HG03025 (cell line): ENCODE measurements at regions not wholly inside any gene's neighbourhood (a gene's known extent, or its start where the extent isn't known, plus 50 kb on each side); places are given as distances from the start of the nearest gene placed in this dataset.

ENCODE experiments used
- ATAC-seq: cut with Tn5 transposase; IDR thresholded peaks from one replicate; pipeline ENCODE4 v1.9.1; 2021; ENCODE audit warnings: mild to moderate bottlenecking, moderate library complexity; ENCODE audit not compliant: unreplicated experiment, low FRiP score

DNA sequence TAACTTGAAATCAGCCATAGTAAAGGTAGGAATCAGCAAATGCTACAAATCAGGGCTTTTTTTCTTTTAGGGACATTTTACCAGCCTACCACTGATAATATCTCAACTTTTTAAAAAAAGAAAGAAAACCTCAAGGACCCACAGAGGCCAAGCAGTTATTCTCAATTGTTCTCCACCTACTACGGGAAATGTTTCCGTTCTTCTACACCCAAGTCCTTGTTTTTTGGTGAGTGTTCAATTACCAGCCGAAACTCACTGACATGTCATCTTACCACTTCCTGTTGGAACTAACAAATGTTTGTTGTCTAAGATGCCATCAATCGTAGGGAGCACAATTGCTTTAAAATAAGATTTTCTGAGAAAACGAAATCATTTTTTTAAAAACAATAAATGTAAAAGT is 50.2 kb upstream of the CDK1 start:
- no peak for ATAC-seq

DNA sequence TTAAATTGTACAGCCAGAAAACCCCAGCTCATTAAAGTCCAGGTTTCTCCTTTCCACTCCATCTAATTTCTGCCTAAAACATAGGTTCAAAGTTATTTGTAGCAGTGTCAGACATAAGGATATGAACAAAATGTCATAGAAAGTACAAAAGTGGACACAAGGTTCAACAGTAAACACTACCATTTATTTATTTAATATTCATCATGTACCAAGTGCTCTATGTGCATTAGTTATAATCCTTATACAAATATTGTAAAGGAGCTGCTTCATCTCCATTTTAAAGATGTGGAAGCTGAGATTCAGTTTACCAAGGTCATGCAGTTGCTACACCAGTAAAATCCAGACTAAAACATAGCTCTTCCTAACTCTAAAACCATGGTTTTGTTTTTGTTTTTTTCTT is 52.0 kb upstream of the CDK1 start:
- no peak for ATAC-seq

DNA sequence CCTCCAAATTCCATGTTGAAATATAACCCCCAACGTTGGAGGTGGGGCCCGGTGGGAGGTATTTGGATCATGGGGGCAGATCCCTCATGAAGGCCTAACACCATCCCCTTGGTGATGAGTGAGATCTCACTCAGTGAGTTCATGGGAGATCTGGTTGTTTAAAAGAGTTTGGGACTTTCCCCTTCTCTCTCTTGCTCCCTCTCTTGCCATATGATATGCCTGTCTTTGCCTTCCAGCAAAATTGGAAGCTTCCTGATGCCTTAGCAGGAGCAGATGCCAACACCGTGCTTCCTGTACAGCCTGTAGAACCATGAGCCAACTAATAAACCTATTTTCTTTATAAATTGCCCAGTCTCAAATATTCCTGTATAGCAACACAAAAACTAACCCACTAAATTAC is 55.7 kb upstream of the CDK1 start:
- no peak for ATAC-seq

DNA sequence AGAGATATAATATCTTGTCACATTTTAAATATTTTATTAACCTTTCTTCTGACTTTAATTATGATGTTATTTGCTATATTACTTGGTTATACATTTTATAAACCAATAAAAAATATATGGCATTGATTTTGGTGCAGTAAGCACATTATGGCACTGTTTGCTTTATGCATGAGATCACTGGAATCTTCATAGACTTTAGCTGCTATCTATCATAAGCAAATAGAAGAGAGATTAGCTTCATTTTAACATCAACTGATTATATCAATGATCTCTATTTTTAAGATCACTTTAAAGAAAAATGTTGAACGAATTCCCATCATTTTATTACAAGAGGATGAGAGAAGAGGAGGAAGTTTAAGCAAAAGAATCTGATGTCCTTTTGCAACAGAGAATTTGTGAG is 58.6 kb upstream of the CDK1 start:
- no peak for ATAC-seq

DNA sequence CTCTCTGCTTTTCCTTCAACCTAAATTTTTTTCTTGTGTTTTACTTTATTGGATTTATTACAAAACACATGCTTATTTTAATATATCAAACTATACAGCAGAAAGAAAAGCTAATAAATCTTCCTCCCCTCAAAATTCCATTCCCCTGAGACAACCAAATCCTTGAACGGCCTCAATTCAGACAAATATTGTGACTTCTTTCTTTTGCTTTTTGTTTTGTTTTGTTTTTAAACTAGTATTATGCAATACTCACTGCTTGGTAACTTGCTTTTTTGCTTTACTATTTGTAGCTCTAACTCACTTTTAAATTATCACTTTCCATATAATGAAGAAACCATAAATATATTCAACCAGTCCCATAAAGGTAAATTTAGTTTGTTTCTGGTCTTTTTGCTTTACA is 59.4 kb upstream of the CDK1 start:
- ATAC-seq, result no peak

DNA sequence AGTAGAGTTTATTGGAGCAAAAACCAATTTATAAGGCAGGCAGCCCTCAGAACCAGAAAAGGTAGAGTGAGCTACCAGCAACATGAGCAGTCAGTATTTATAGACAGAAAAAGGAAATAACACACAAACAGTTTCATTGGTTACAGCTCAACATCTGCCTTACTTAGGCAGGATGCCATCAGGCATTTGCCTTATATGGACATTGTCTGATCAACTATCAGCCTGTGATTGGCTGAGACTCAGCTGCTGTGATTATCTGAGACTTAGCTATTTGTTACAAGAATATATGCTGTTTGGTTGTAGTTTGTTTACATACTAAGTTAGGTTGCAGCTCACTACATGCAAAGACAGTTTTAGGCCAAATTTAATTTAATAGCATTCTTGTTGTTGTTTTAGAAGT is 60.4 kb upstream of the CDK1 start:
- ATAC-seq, result peak; percentile 74

DNA sequence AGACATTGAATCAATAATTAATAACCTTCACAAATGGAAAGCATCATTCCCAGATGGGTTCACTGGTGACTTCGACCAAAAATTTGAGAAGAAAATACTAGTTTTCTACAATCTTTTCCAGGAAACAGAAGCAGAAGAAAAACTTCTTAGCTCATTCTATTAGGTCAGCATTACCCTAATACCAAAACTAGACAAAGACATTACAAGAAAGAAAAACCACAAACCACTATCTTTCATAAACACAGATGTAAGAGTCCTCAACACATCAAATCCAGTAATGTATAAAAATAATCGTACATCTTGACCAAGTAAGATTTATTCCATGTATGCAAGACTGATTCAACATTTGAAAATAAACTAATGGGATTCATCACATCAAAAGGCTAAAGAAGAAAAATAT is 64.0 kb upstream of the CDK1 start:
- ATAC-seq, result no peak

DNA sequence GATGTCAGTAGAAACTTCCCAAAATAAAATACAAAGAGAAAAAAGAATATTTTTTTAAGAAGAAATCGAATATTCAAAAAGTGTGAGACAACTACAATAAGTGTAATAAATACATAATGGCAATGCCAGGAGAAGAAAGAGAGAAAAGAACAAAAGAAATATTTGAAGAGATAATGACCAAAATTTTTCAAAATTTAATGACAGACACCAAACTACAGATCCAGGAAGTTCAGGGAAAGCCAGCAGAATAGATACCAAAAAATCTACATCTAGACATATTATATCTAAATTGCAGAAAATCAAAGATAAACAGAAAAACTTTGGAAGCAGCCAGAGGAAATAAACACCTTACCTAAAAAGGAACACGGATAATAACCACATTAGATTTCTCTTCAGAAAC is 66.8 kb upstream of the CDK1 start:
- no peak for ATAC-seq

DNA sequence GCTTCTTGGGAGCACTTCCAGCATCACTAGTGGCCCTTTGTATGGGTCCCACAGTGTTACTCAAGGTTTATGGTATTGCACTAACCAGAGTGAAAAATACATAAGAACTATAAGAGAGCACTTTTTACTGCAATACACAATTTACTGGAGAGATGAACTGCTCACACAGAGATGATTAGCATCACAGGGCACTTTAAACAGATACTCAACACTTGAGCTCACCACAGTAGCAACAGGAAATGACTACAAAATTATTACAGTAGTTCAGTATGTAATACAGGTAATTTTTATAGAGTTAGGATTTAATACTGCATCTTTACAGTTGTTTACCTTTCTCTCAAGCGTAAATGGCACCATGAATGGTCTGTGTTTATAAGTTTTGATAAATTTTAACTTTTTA is 68.2 kb upstream of the CDK1 start:
- no peak for ATAC-seq

DNA sequence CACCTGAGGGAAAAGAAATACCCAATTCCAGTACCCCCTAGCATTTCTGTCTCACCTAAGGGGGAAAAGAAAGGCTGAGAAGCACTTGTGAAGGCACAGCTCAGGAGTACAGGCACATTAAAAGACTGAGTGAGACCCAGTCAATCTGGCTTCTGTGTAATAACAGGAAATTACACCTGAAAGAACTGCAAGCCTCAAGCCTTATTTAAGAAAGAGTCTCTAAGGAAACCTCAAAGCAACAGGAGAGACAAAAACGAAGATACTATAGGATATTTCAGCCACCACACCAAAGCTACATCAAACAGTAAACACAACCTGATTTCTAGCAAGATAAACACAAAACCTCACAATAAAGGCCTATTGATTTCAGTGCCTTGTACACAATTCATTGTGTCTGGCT is 69.6 kb upstream of the CDK1 start:
- ATAC-seq, result no peak

DNA sequence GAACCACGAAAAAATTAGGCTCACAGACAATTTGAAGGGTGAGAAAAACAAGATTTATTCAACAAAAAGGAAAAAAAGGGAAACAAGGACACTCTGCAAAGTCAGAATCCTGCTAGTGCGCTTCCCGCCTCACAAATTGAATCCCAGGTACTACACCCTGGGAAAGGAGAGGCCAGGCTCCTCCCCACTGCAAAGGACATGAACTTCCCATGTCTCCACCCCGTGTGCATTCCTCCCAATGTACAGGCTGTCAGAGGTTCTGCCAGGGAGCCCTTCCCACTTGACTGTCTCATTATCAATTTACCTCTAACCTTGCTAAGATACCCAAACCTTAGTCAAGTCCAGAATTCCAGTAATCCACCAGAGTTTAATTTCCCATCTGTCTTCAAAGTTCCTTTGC is 70.4 kb upstream of the CDK1 start:
- ATAC-seq, result no peak

DNA sequence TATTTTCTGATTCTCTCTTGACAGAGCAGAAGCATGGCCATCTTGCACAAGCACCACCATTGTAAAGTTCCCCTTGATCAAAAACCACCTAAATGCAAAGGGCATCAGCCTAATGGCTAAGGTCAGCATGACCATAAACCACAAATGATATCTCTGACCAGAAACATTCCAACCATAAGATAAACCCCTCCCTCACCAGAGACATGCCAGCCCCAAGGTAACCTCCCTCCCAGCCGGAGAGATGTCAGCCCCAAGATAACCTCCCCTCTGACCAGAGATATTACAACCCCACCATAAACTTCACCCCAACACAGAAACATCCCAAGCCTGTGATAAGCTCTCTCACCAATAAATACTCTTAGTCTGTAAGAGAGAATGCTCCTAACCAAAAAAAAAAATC is 72.1 kb upstream of the CDK1 start:
- no peak for ATAC-seq

DNA sequence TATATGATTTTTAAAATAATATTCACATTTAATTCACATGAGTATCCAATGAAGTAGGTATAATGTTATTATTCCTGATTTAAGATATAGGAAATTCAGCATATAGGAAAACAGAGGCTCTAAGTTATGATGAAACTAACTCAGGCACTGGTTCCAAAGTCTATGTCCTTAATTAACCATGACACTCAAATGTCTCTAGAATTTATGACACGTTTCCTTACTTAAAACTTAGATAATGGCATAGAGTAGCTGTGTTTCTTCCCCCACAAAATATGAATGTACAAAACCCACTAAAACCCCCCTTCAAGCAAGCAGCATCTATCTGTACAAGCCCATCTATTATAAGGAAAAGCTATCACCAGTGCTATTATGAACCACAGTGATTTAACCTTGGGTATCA is 72.9 kb upstream of the CDK1 start:
- ATAC-seq, result no peak

DNA sequence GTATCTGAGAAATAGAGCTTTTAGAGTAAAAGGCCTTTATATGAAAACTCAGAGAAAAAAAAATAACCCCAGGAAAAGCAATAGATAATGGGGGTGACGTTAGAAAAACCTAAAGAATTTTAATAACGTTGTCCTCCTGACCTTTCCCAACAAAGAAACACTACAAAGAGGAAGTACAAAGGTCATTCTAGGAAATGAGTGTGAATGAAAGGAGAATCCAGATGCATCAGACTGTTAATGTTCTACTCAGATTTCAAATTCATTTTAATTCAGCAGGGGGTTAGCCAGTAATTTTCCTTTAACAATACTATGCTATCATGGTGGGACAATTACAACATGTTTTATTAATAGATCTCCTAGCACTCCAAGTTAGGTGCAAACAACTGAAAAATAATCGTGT is 73.8 kb upstream of the CDK1 start:
- ATAC-seq, result no peak

DNA sequence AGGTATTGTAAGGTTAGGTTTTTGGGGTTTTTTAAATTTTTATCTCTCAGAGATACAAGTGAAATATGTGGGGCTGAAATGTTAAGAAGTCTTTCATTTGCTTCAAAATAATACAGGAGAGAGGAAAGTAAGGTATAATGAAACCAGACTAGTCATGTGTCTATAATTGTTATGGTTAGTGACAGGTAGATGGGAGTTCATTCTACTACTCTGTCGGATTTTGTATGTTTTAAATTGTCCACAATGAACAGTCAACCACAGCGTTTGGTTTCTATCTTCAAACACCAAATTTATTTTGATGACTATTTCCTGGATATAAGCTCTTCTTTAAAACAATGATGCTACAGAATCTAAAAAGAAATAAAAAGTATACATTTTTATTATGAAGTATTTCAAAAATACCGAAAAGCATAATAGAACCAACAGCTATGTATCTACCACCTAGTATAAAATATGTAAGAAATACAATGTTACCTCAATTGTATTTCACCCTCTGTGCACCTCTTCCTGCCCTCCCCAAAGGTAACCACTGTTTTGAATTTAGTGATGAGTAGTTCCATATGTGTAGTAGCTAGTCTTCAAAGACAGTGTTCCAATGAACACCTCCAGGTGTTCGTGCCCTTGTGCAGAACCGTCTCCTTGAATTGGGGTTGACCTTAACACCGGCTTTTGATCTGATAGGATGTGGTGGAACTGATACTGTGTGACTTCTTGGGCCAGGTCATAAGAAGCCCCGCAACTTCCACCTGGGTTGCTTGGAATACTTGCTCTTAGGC is 74.8 kb upstream of the CDK1 start:
- ATAC-seq, result no peak

DNA sequence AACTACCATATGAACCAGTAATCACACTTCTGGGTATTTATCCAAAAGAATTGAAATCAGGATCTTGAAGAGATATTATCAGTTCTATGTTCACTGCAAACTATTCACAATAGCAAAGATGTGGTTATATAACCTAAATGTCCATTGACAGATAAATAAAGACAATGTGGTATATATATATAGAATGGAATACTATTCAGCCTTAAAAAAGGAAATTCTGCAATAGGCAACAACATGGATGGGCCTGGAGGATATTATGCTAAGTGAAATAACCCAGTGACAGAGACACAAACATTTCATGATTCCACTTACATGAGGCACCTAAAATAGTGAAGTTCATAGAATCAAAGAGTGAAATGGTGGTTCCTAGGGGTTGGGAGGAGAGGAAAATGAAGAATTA is 90.6 kb upstream of the CDK1 start:
- no peak for ATAC-seq

DNA sequence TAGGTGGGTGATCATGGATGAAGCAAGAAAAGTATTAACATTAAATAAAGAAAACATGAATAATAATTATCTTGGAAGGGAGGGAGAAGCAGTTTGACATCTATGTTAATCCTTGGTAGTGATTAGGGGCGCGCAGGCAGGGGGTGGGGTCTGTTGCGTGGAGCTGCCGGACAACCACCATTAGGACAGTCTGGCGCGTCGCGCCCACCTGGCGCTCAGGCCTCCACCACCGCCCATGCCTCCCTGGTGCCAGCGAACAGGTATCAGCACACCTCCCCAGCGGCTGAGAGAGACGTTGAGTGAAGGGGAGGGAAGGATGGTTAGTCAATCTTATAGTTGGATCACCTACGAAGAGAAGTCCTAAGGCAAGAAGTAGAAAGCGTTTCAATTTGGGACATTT is 94.2 kb upstream of the CDK1 start:
- ATAC-seq, result no peak

DNA sequence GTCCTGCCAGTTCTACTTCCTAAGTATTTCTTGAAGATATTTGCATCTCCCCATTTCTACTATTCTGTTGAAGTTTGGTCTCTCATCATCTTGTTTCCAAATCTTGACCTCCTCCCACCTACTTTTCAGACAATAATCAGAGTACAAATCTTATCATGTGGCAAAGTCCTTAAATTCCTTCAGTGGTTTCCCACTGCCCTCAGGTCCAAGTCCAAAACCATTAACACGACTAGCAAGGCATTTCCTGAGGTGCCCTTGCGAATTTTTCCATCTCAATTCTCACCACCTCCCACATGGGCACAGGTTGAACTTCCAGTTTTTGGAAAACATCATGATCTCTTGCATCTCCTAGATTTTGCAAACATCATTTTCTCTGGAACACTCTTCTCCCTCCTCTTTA is 97.2 kb upstream of the CDK1 start:
- ATAC-seq, result no peak

DNA sequence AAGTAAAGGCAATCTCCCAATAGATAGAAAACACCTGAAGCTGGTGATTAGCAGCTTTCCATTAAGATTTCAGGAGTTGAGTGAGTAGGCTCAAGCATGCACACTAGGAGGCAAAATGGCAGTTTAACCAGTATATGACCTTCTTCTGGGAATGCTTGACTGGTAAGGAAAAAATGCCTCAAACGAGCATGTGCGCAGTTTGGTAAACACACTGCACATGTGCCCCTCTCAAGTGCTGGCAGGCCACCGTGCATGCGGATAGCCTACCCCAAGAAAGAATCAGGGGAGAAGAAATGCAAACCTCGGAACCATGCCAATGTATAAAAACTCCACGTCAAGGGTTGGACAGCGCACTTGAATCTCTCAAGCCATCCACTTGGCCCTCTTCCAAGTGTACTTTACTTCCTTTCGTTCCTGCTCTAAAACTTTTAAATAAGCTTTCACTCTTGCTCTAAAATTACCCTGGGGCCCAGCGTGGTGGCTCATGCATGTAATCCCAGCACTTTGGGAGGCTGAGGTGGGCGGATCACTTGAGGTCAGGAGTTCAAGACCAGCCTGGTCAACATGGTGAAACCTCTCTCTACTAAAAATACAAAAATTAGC is 98.8 kb upstream of the CDK1 start:
- no peak for ATAC-seq

DNA sequence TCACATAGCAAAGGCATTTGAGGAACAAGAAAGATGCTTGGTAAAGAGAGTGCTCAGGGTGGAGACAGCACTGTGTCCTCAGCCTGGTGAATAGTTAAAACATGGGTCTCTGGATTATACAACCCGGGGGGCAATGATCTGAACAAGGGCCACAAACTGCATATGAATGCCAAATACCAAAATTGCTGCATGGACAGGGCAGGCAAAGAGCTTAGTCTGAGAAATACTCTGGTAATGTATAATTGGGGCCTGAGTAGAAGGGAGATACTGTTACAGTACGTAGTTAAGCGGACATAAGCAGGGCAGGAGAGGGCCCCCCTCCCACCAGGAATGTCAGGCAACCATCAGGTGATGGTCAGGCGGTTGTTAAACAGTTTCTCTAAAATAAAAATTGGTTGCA is 99.3 kb upstream of the CDK1 start:
- no peak for ATAC-seq

DNA sequence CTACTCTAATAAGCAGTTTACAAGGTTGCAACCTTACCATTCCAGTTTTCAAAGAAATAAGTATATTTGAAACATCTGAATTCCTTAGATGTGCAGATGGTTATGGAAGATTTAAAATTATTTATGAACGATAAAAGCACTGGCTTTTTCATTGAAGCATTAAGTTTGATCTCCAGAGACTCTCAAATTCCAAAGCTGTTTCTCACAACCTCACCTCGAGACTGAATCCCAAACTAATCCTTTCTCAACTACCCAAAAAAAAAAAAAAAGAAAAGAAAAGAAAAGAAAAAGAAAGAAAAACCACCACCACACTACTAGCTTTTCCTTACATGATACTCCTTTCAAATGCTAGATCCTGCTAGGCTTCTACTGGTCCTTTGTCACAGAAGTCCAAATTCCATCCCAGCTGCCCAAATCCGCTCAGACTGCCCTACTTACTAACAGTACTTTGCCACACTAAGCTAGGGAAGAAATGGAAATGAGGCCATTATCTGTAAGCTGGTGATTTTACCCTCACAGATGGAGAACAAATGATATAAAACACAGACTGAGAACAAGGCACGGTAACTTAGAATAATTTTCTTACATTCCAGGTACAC is 100.6 kb upstream of the CDK1 start:
- ATAC-seq, result no peak

DNA sequence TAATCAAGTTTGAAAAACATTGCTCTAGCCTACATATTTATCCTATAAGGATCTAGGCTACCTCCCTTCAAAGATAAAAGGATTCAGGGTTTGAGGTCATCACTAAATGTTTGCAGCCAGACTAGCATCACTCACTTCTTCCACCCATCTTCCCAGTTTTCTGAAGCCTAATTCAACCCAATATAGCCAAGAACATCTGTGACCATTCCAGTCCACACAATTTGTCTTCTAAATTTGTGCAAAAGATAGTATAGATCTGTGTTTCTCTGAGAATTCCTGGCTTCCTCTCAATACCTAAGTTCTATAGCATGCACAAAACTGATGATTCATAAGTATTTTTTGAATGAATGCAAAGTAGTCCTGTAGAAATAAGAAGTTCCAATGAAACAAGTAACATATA is 103.0 kb upstream of the CDK1 start:
- ATAC-seq, result no peak
